Suprapubic skin (tissue), 4 donors: ENCODE measurements at regions not wholly inside any gene's neighbourhood (a gene's known extent, or its start where the extent isn't known, plus 50 kb on each side); places are given as distances from the start of the nearest gene placed in this dataset.
A peak's percentile ranks its signal among the peaks of the same experiment; 100 is the strongest.

ENCODE experiments used
- DNase-seq, 2 donors: peaks; one replicate each; pipeline ENCODE4 v3.0.0-alpha.2; 2019; ENCODE audit warnings: low spot score in 2 of 2
- H3K27ac ChIP-seq: fragments of 200-600 bp; sonication (generic); one replicate; pipeline ENCODE4 v1.5.1; 2019
- H3K27me3 ChIP-seq: fragments of 200-600 bp; sonication (generic); one replicate; pipeline ENCODE4 v1.5.1; 2019
- H3K36me3 ChIP-seq: fragments of 200-600 bp; sonication (generic); one replicate; pipeline ENCODE4 v1.5.1; 2019
- H3K4me1 ChIP-seq: fragments of 200-600 bp; sonication (generic); one replicate; pipeline ENCODE4 v1.5.1; 2019
- H3K4me3 ChIP-seq: fragments of 200-600 bp; sonication (generic); one replicate; pipeline ENCODE4 v1.5.1; 2019; ENCODE audit warnings: mild to moderate bottlenecking
- H3K9me3 ChIP-seq: fragments of 200-600 bp; sonication (generic); one replicate; pipeline ENCODE4 v1.5.1; 2019
- CTCF ChIP-seq, 2 donors: fragments of 200-600 bp in 1 of 2; fragments of 450-650 bp in 1 of 2; sonication (generic) in 1 of 2; IDR thresholded peaks; one replicate each; pipeline ENCODE4 v1.5.1; 2016 to 2019; ENCODE audit warnings: antibody characterized with exemption in 2 of 2, mild to moderate bottlenecking in 1 of 2, moderate library complexity in 1 of 2
- EP300 ChIP-seq: sonication (generic); formaldehyde crosslinking; IDR thresholded peaks from one replicate; pipeline ENCODE4 v1.6.1; 2017; ENCODE audit warnings: antibody characterized with exemption
- POLR2A ChIP-seq, 2 donors: fragments of 450-650 bp; IDR thresholded peaks; one replicate each; pipeline ENCODE4 v1.6.1; 2017; ENCODE audit warnings: antibody characterized with exemption in 2 of 2, mild to moderate bottlenecking in 2 of 2, moderate library complexity in 2 of 2
- POLR2AphosphoS5 ChIP-seq, 3 donors: sonication (generic); formaldehyde crosslinking; IDR thresholded peaks; one replicate each; pipeline ENCODE4 v1.6.1; 2017; ENCODE audit warnings: antibody characterized with exemption in 3 of 3
- WGBS: methylation state at CpG from one replicate; pipeline ENCODE4 v1.1.5; 2018; 5-methylcytosine and 5-hydroxymethylcytosine counted together

DNA sequence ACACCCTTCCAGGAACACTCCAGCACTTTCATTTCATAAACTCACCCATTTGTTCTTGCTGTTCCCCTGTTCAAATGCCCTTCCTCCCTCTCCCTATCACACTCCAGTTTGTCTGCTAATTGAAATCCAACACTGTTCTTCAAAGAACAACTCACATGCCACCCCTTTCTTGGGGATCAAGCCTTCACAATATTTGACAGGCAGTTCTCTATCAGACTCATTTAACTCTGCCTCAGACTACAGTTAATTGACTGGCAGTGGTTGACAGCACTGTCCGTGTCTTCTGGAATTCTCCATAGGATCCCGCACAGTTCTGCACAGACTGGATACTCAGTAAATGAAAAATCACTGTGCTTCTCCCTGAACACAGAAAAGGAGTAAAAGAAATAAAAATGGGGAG, 87.8 kb downstream of the PMP22 start:
- Histone ChIP-seq H3K27me3 (no peaks in the 10 kb centered on the region), H3K36me3 (no peaks in the 10 kb centered on the region), H3K27ac (no peak overlapping the region), H3K9me3 (no peaks in the 10 kb centered on the region), H3K4me1 (no peaks in the 10 kb centered on the region), H3K4me3 (no peak overlapping the region)
- TF ChIP-seq POLR2AphosphoS5 (IDR thresholded peaks at IDR 0.05) (no peak), CTCF (IDR thresholded peaks at IDR 0.05) (no peak), POLR2A (IDR thresholded peaks at IDR 0.05) (no peak), EP300 (no peak)
- no peak for DNase-seq
- WGBS = 85% methylated on average over 2 of the region's 2 CpGs

DNA sequence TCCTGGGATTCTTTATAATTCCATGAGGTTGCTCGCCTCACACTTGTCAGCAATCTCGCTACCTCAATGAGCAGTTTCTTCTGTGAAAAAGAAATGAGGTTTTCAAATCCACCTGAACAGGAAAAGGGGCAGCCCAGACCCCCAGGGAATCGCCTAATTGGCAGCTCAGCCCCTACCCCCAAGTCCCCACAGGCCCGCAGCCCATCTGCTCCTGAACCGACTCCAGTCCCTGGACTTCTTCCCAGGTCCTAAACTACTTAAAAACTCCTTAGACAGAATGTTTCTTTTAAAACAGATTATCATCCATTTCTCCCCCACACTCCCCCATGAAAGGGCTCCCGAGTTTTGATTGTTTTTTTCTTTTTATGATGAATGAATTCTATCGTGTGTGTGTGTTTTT, 89.8 kb downstream of the PMP22 start:
- Histone ChIP-seq H3K36me3 (no peaks in the 10 kb centered on the region), H3K4me1 (no peaks in the 10 kb centered on the region), H3K27ac (no peak overlapping the region), H3K9me3 (no peaks in the 10 kb centered on the region), H3K27me3 (no peaks in the 10 kb centered on the region), H3K4me3 (no peak overlapping the region)
- no peak for DNase-seq
- WGBS = 72% methylated on average over 7 of the region's 7 CpGs
- TF ChIP-seq EP300 (no peak), POLR2A (IDR thresholded peaks at IDR 0.05) (no peak), POLR2AphosphoS5 (IDR thresholded peaks at IDR 0.05) (no peak), CTCF (IDR thresholded peaks at IDR 0.05) (no peak)

- H3K4me1 ChIP-seq = no peaks in the 10 kb centered on the region
- peak; percentile 67 to 80 for DNase-seq
- WGBS = 29% methylated on average over 9 of the region's 9 CpGs
- H3K27me3 ChIP-seq = no peaks in the 10 kb centered on the region
- no peak overlapping the region for H3K27ac ChIP-seq
- no peaks in the 10 kb centered on the region for H3K9me3 ChIP-seq
- TF ChIP-seq POLR2AphosphoS5 (IDR thresholded peaks at IDR 0.05) (no peak), CTCF (IDR thresholded peaks at IDR 0.05) (peak; percentile 61 to 85), EP300 (no peak)
- no peak overlapping the region for H3K4me3 ChIP-seq
- H3K36me3 ChIP-seq = no peaks in the 10 kb centered on the region
Observed at GRCh38 chr17:15171167-15172047, 93.7 kb downstream of the PMP22 start.

DNA sequence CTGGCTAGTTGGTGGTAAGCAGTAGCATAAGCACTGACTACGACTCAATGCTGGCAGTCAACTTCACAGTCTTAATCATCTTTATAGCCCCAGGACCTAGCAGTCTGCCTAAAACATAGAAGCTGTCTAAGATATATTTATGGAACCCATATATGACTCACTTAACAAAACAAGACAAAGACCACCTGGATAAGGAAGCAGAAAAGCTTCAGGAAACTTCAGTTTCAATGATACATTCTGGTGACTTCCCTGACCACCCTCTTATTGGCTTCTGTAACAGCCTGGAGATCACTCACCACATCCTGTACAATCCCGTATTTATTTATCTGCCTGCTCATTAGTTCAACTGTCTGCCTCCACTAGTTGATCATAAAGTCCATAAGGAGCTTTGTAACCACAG, 95.5 kb downstream of the PMP22 start:
- WGBS = 75% methylated on average over 2 of the region's 2 CpGs
- no peaks in the 10 kb centered on the region for H3K4me1 ChIP-seq
- H3K4me3 ChIP-seq = no peak overlapping the region
- no peaks in the 10 kb centered on the region for H3K36me3 ChIP-seq
- H3K27ac ChIP-seq = no peak overlapping the region
- H3K9me3 ChIP-seq = no peaks in the 10 kb centered on the region
- H3K27me3 ChIP-seq = no peaks in the 10 kb centered on the region
- DNase-seq = no peak
- no peak for TF ChIP-seq POLR2AphosphoS5 (IDR thresholded peaks at IDR 0.05)
- TF ChIP-seq POLR2A (IDR thresholded peaks at IDR 0.05) = no peak
- TF ChIP-seq EP300 = no peak
- no peak for TF ChIP-seq CTCF (IDR thresholded peaks at IDR 0.05)

- no peaks in the 10 kb centered on the region for H3K9me3 ChIP-seq
- no peaks in the 10 kb centered on the region for H3K27me3 ChIP-seq
- H3K36me3 ChIP-seq = no peaks in the 10 kb centered on the region
- TF ChIP-seq CTCF (IDR thresholded peaks at IDR 0.05) (no peak), POLR2A (IDR thresholded peaks at IDR 0.05) (no peak), POLR2AphosphoS5 (IDR thresholded peaks at IDR 0.05) (no peak), EP300 (no peak)
- no peak for DNase-seq
- 88% methylated on average over 4 of the region's 4 CpGs for WGBS
- H3K4me1 ChIP-seq = no peaks in the 10 kb centered on the region
- no peak overlapping the region for H3K4me3 ChIP-seq
- H3K27ac ChIP-seq = no peak overlapping the region
Observed at GRCh38 chr17:15168379-15168778, 96.7 kb downstream of the PMP22 start.
